Calu3 (cell line): ENCODE measurements at regions not wholly inside any gene's neighbourhood (a gene's known extent, or its start where the extent isn't known, plus 50 kb on each side); places are given as distances from the start of the nearest gene placed in this dataset.

Source experiments
- BruUV-seq: library from RNA; stranded (reverse); fragments of 400-500 nt; replicated peaks from 2 replicates; lab custom pipeline; 2021; lab: Mats Ljungman, UMichigan
- CTCF ChIA-PET: fragments of 300-600 bp; sonication (Branson Sonifier 250); formaldehyde crosslinking; loops from one replicate; lab custom pipeline; 2022; ENCODE audit warnings: antibody characterized with exemption; lab: Charles Lee
- DNase-seq: peaks from one replicate; pipeline ENCODE4 v3.0.0; 2022
- H3K27ac Mint-ChIP-seq: one replicate; pipeline ENCODE4 v1.8.0; 2022; ENCODE audit warnings: mixed read lengths; ENCODE audit not compliant: unreplicated experiment
- H3K27me3 Mint-ChIP-seq: one replicate; pipeline ENCODE4 v1.8.0; 2022; ENCODE audit warnings: mixed read lengths; ENCODE audit not compliant: unreplicated experiment
- H3K36me3 Mint-ChIP-seq: one replicate; pipeline ENCODE4 v1.8.0; 2022; ENCODE audit warnings: mild to moderate bottlenecking, moderate library complexity, mixed read lengths; ENCODE audit not compliant: insufficient read depth, unreplicated experiment
- H3K4me1 Mint-ChIP-seq: one replicate; pipeline ENCODE4 v1.8.0; 2022; ENCODE audit warnings: mild to moderate bottlenecking, low read depth, mixed read lengths; ENCODE audit not compliant: unreplicated experiment
- H3K4me3 Mint-ChIP-seq: one replicate; pipeline ENCODE4 v1.8.0; 2022; ENCODE audit warnings: mild to moderate bottlenecking, low read depth, moderate library complexity, mixed read lengths; ENCODE audit not compliant: unreplicated experiment
- H3K9me3 Mint-ChIP-seq: one replicate; pipeline ENCODE4 v1.8.0; 2022; ENCODE audit warnings: low read depth, mixed read lengths; ENCODE audit not compliant: unreplicated experiment
- intact Hi-C: fragments of 100-400 bp; cut with micrococcal nuclease; formaldehyde crosslinking; loops from one replicate; pipeline ENCODE4 v1.10.0; 2022; ENCODE audit not compliant: unreplicated experiment
- TF ChIP-seq, protein P1 (sequence below): fragments of 200-600 bp; IDR thresholded peaks from one replicate; pipeline ENCODE4 v1.8.0; 2022; ENCODE audit warnings: antibody characterized with exemption; ENCODE audit not compliant: unreplicated experiment

DNA sequence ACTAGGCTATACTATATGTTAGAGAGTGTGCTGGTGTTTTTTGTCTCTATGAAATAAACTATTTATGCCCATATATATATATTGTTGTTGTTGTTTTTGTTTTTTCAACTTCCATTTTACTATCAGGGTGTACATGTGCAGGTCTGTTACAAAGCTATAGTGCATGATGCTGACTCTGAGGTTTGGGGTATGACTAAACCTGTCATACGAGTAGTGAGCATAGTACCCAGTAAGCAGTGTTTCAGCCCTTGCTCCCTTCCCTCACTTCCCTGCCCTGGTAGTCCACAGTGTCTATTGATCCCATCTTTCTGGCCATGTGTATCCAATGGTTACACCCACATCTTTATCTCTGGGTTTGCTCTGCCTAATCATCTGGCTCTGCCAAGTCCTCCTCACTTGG lies 101.8 kb downstream of the FAS start:
- intact Hi-C loops, result no loop called here
- H3K4me3 Mint-ChIP-seq, result no peak overlapping the region
- H3K36me3 Mint-ChIP-seq, result no peaks in the 10 kb centered on the region
- H3K27me3 Mint-ChIP-seq, result no peaks in the 10 kb centered on the region
- CTCF ChIA-PET, result no interaction called here
- BruUV-seq, result no TSS peak
- DNase-seq, result no peak
- H3K4me1 Mint-ChIP-seq, result no peaks in the 10 kb centered on the region
- TF ChIP-seq, protein P1, sequence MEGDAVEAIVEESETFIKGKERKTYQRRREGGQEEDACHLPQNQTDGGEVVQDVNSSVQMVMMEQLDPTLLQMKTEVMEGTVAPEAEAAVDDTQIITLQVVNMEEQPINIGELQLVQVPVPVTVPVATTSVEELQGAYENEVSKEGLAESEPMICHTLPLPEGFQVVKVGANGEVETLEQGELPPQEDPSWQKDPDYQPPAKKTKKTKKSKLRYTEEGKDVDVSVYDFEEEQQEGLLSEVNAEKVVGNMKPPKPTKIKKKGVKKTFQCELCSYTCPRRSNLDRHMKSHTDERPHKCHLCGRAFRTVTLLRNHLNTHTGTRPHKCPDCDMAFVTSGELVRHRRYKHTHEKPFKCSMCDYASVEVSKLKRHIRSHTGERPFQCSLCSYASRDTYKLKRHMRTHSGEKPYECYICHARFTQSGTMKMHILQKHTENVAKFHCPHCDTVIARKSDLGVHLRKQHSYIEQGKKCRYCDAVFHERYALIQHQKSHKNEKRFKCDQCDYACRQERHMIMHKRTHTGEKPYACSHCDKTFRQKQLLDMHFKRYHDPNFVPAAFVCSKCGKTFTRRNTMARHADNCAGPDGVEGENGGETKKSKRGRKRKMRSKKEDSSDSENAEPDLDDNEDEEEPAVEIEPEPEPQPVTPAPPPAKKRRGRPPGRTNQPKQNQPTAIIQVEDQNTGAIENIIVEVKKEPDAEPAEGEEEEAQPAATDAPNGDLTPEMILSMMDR, result no peak
- no peak overlapping the region for H3K27ac Mint-ChIP-seq
- H3K9me3 Mint-ChIP-seq, result no peaks in the 10 kb centered on the region

DNA sequence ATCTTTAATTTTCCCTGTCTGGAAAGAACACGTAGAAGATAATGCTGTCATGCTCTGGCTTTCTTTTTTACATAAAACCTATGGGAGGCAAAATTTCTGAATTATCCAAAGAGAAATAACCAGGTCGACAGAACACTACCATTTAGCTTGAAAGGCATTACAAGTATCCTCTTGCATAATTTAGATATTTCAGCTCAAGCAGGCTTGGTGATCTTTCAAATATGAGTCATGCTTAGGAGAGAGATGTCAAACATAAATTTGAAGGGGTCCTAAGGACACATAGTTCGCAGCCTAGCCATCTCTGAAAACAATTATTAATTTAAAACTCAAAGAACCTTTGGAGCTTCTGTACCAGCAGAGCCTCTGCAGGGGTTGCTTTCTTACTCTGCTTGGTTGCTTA lies 100.9 kb downstream of the FAS start:
- H3K27me3 Mint-ChIP-seq, result no peaks in the 10 kb centered on the region
- H3K4me1 Mint-ChIP-seq, result no peaks in the 10 kb centered on the region
- no TSS peak for BruUV-seq
- no peaks in the 10 kb centered on the region for H3K36me3 Mint-ChIP-seq
- DNase-seq, result no peak
- H3K4me3 Mint-ChIP-seq, result no peak overlapping the region
- no peak overlapping the region for H3K27ac Mint-ChIP-seq
- TF ChIP-seq, protein P1, result no peak
- CTCF ChIA-PET, result no interaction called here
- H3K9me3 Mint-ChIP-seq, result no peaks in the 10 kb centered on the region
- intact Hi-C loops, result no loop called here

- CTCF ChIA-PET, result no interaction called here
- BruUV-seq, result no TSS peak
- Mint-ChIP-seq H3K27me3 (no peaks in the 10 kb centered on the region), H3K9me3 (no peaks in the 10 kb centered on the region), H3K4me1 (no peaks in the 10 kb centered on the region), H3K27ac (no peak overlapping the region), H3K4me3 (no peak overlapping the region), H3K36me3 (no peaks in the 10 kb centered on the region)
- TF ChIP-seq, protein P1, result no peak
- DNase-seq, result no peak
- intact Hi-C loops, result no loop called here
These were observed 100.3 kb downstream of the FAS start for GRCh38 chr10:89090756-89091445.

DNA sequence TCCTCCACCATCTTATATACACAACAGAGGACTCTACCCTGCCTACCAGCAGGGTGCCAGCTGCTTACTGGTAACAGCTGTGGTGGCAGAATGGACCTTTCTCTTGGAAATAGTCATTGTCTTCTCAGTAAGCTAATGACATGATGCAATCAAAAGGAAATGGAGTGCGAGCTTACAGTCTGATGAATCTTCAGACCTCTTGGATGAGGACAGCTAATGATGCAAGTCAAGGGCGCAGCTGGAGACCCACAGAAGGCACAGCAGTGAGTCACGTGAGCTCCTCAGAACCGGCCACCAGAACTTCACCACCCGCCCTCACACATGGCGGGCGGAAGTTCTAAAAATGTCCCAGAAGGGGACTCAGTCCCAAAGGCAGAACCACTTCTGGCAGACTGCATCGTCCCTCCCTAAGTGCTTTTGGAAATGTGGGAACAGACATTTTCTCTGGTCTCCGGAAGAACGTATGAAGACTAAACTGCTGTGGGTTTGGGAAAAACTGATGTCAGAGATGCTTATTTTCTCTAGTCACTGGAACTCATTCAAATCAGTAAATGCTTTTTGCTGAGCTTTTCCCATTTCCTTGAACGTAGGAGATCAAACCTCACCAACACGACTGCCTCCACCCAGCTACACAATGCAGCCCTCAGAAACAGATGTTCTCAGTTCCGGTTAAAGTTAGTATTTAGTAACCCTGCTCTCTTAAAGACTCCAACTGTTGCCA lies 96.4 kb downstream of the FAS start:
- Mint-ChIP-seq H3K27me3 (no peaks in the 10 kb centered on the region), H3K4me1 (no peaks in the 10 kb centered on the region), H3K27ac (no peak overlapping the region), H3K4me3 (no peak overlapping the region), H3K36me3 (no peaks in the 10 kb centered on the region), H3K9me3 (no peaks in the 10 kb centered on the region)
- TF ChIP-seq, protein P1, result no peak
- no peak for DNase-seq
- intact Hi-C loops, result no loop called here
- CTCF ChIA-PET, result no interaction called here
- no TSS peak for BruUV-seq
